ENCODE measurements at regions not wholly inside any gene's neighbourhood (a gene's known extent, or its start where the extent isn't known, plus 50 kb on each side); places are given as distances from the start of the nearest gene placed in this dataset.
"Not testable (repeated sequence)": the region's sequence is repeated elsewhere in the genome, so short reads cannot be mapped to it uniquely, and the experiment has no call there.

- DNase-seq: no peak
These were observed 163.9 kb downstream of the SMAD6 start for GRCh38 chr15:66865622-66866611.

GRCh38 chr15:66866656-66867055 lies 164.6 kb downstream of the SMAD6 start:
- no peak for DNase-seq

- DNase-seq: no peak
These were observed 166.9 kb downstream of the SMAD6 start for GRCh38 chr15:66868918-66869317.

- no peak for DNase-seq
These were observed 168.9 kb downstream of the SMAD6 start for GRCh38 chr15:66870880-66871388.

- DNase-seq: no peak
These were observed 170.4 kb downstream of the SMAD6 start for GRCh38 chr15:66872405-66872804.

- DNase-seq: not testable (repeated sequence)
These were observed 171.3 kb downstream of the SMAD6 start for GRCh38 chr15:66873331-66873730.

- DNase-seq: no peak
These were observed 171.8 kb downstream of the SMAD6 start for GRCh38 chr15:66873856-66874255.

GRCh38 chr15:66875588-66876420 lies 173.8 kb downstream of the SMAD6 start:
- no peak for DNase-seq

- no peak for DNase-seq
These were observed 174.3 kb downstream of the SMAD6 start for GRCh38 chr15:66876421-66876730.

GRCh38 chr15:66876731-66877476 lies 174.9 kb downstream of the SMAD6 start:
- no peak for DNase-seq

GRCh38 chr15:66877477-66878271 lies 175.6 kb downstream of the SMAD6 start:
- DNase-seq: no peak

GRCh38 chr15:66878761-66879160 lies 176.7 kb downstream of the SMAD6 start:
- no peak for DNase-seq

GRCh38 chr15:66879531-66880368 lies 177.7 kb downstream of the SMAD6 start:
- DNase-seq: no peak

GRCh38 chr15:66880380-66881155 lies 178.5 kb downstream of the SMAD6 start:
- no peak for DNase-seq

- no peak for DNase-seq
These were observed 179.3 kb downstream of the SMAD6 start for GRCh38 chr15:66881173-66881905.

GRCh38 chr15:66882251-66883020 lies 180.4 kb downstream of the SMAD6 start:
- DNase-seq: no peak

GRCh38 chr15:66883284-66883911 lies 181.4 kb downstream of the SMAD6 start:
- DNase-seq: no peak

- no peak for DNase-seq
These were observed 181.2 kb upstream of the SMAD3 start for GRCh38 chr15:66884115-66884622.

Measured in effector CD4-positive, alpha-beta T cell (primary cell).